Astrocyte of the cerebellum (primary cell): ENCODE measurements at regions not wholly inside any gene's neighbourhood (a gene's known extent, or its start where the extent isn't known, plus 50 kb on each side); places are given as distances from the start of the nearest gene placed in this dataset.

Experiments
- DNase-seq: peaks from one replicate; pipeline ENCODE4 v3.0.0-alpha.2; 2011; ENCODE audit warnings: low read depth
- H3K4me3 ChIP-seq: 2 replicates; pipeline ENCODE4 v1.5.1; 2011; ENCODE audit warnings: mild to moderate bottlenecking, low read depth, low read length, moderate library complexity
- CTCF ChIP-seq: IDR thresholded peaks from 2 replicates; pipeline ENCODE4 v1.5.1; 2012; ENCODE audit warnings: low read length, low read depth, moderate library complexity, mild to moderate bottlenecking; ENCODE audit errors: missing control alignments
- in situ Hi-C: cut with HindIII; loops from 2 replicates; pipeline ENCODE4 v1.10.0; 2017; ENCODE audit warnings: low sequenced_read_pairs

GRCh38 chr7:125654076-125654475 is 724.5 kb upstream of the POT1 start:
- in situ Hi-C loops = no loop called here
- no peak for TF ChIP-seq CTCF
- no peak for DNase-seq
- H3K4me3 ChIP-seq = no peak overlapping the region

- no peak for DNase-seq
- no peak overlapping the region for H3K4me3 ChIP-seq
- no peak for TF ChIP-seq CTCF
- in situ Hi-C loops = no loop called here
Measured at GRCh38 chr7:125651823-125652528, 722.4 kb upstream of the POT1 start.

GRCh38 chr7:125648543-125648942 is 718.9 kb upstream of the POT1 start:
- DNase-seq = no peak
- in situ Hi-C loops = no loop called here
- no peak overlapping the region for H3K4me3 ChIP-seq
- TF ChIP-seq CTCF = no peak

- no peak overlapping the region for H3K4me3 ChIP-seq
- no peak for DNase-seq
- no peak for TF ChIP-seq CTCF
- in situ Hi-C loops = no loop called here
Measured at GRCh38 chr7:125645770-125646169, 716.1 kb upstream of the POT1 start.

GRCh38 chr7:125644109-125644508 is 714.5 kb upstream of the POT1 start:
- in situ Hi-C loops = no loop called here
- no peak for DNase-seq
- TF ChIP-seq CTCF = no peak
- H3K4me3 ChIP-seq = no peak overlapping the region

GRCh38 chr7:125643302-125643701 is 713.7 kb upstream of the POT1 start:
- DNase-seq = no peak
- in situ Hi-C loops = no loop called here
- TF ChIP-seq CTCF = no peak
- no peak overlapping the region for H3K4me3 ChIP-seq
